ENCODE measurements at regions not wholly inside any gene's neighbourhood (a gene's known extent, or its start where the extent isn't known, plus 50 kb on each side); places are given as distances from the start of the nearest gene placed in this dataset.

DNA sequence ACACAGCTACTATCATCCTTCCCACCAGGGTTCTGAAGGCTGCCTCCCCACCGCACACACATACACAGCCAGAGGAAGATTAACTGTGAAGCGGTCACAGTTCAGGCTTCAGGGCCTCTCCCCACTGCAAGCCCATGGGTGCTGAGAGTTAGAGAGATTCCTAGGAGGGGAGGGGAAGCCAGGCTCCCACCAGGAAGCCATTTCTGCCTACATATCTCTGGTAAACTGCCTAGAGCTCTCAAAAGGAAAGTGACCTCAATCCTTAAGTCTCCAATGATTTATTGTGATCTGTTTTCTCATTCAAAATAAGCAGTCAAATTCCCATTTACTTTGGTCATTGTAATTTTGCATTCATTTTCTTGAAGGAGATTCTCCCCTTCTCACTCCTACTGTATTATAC lies 141.0 kb upstream of the BNIP2 start (continued):
- TF ChIP-seq, protein P1, sequence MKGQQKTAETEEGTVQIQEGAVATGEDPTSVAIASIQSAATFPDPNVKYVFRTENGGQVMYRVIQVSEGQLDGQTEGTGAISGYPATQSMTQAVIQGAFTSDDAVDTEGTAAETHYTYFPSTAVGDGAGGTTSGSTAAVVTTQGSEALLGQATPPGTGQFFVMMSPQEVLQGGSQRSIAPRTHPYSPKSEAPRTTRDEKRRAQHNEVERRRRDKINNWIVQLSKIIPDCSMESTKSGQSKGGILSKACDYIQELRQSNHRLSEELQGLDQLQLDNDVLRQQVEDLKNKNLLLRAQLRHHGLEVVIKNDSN (CRISPR knock-in tag; IDR thresholded peaks at IDR 0.05), result no peak
- TF ChIP-seq FOXP1 (CRISPR knock-in tag; IDR thresholded peaks at IDR 0.05; ENCODE audit: borderline replicate concordance) (no peak), TCF7 (CRISPR knock-in tag; IDR thresholded peaks at IDR 0.05; ENCODE audit: low read depth) (no peak), EMX1 (CRISPR knock-in tag; IDR thresholded peaks at IDR 0.05) (no peak), TP53 (CRISPR knock-in tag; IDR thresholded peaks at IDR 0.05) (no peak), NR1H2 (CRISPR knock-in tag; IDR thresholded peaks at IDR 0.05) (no peak)
- TF ChIP-seq, protein P2, sequence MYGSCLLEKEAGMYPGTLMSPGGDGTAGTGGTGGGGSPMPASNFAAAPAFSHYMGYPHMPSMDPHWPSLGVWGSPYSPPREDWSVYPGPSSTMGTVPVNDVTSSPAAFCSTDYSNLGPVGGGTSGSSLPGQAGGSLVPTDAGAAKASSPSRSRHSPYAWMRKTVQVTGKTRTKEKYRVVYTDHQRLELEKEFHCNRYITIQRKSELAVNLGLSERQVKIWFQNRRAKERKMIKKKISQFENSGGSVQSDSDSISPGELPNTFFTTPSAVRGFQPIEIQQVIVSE (CRISPR knock-in tag; IDR thresholded peaks at IDR 0.05; ENCODE audit: borderline replicate concordance), result no peak
- TF ChIP-seq, protein P3, sequence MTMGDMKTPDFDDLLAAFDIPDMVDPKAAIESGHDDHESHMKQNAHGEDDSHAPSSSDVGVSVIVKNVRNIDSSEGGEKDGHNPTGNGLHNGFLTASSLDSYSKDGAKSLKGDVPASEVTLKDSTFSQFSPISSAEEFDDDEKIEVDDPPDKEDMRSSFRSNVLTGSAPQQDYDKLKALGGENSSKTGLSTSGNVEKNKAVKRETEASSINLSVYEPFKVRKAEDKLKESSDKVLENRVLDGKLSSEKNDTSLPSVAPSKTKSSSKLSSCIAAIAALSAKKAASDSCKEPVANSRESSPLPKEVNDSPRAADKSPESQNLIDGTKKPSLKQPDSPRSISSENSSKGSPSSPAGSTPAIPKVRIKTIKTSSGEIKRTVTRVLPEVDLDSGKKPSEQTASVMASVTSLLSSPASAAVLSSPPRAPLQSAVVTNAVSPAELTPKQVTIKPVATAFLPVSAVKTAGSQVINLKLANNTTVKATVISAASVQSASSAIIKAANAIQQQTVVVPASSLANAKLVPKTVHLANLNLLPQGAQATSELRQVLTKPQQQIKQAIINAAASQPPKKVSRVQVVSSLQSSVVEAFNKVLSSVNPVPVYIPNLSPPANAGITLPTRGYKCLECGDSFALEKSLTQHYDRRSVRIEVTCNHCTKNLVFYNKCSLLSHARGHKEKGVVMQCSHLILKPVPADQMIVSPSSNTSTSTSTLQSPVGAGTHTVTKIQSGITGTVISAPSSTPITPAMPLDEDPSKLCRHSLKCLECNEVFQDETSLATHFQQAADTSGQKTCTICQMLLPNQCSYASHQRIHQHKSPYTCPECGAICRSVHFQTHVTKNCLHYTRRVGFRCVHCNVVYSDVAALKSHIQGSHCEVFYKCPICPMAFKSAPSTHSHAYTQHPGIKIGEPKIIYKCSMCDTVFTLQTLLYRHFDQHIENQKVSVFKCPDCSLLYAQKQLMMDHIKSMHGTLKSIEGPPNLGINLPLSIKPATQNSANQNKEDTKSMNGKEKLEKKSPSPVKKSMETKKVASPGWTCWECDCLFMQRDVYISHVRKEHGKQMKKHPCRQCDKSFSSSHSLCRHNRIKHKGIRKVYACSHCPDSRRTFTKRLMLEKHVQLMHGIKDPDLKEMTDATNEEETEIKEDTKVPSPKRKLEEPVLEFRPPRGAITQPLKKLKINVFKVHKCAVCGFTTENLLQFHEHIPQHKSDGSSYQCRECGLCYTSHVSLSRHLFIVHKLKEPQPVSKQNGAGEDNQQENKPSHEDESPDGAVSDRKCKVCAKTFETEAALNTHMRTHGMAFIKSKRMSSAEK (CRISPR knock-in tag; IDR thresholded peaks at IDR 0.05; ENCODE audit: borderline replicate concordance), result no peak

DNA sequence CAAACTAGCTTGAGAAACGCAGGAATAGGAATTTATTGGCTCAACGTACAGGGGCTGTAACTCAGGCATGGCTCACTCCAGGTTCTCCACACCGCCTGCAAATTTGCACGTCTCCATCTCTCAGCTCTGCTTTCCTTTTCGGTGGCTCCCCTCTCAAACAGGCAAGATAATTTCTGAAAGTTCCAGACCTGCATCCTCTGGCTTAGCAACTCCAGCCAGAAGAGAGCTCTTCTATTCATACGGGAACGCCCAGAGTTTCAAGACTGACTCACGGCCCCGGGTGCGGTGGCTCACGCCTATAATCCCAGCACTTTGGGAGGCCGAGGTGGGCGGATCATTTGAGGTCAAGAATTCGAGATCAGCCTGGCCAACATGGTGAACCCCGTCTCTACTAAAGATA lies 139.7 kb upstream of the BNIP2 start:
- no peak overlapping the region for H3K27ac Mint-ChIP-seq
- no peak for ATAC-seq
- H3K27me3 Mint-ChIP-seq (ENCODE audit: low read depth), result no peaks in the 10 kb centered on the region
- no peaks in the 10 kb centered on the region for H3K36me3 Mint-ChIP-seq
- CTCF ChIA-PET, result interaction anchor here (1.0 kb wide), 1 partner anchor 89 kb away, joined by 3 read pairs; no protein-coding TSS in a partner anchor
- DNase-seq (ENCODE audit: low spot score), result no peak
- H3K4me3 Mint-ChIP-seq, result no peak overlapping the region
- peaks cover 11% of the 10 kb centered on the region for H3K4me1 Mint-ChIP-seq
- H3K9me3 Mint-ChIP-seq, result peaks cover 7% of the 10 kb centered on the region
- POLR2A ChIA-PET, result no interaction called here
- TF ChIP-seq, protein P4, sequence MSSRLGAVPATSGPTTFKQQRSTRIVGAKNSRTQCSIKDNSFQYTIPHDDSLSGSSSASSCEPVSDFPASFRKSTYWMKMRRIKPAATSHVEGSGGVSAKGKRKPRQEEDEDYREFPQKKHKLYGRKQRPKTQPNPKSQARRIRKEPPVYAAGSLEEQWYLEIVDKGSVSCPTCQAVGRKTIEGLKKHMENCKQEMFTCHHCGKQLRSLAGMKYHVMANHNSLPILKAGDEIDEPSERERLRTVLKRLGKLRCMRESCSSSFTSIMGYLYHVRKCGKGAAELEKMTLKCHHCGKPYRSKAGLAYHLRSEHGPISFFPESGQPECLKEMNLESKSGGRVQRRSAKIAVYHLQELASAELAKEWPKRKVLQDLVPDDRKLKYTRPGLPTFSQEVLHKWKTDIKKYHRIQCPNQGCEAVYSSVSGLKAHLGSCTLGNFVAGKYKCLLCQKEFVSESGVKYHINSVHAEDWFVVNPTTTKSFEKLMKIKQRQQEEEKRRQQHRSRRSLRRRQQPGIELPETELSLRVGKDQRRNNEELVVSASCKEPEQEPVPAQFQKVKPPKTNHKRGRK (CRISPR knock-in tag; IDR thresholded peaks at IDR 0.05; ENCODE audit: borderline replicate concordance), result no peak
- no peak for TF ChIP-seq ZNF317 (CRISPR knock-in tag; IDR thresholded peaks at IDR 0.05; ENCODE audit: borderline replicate concordance, low read depth)
- TF ChIP-seq, protein P1 (CRISPR knock-in tag; IDR thresholded peaks at IDR 0.05), result no peak
- TF ChIP-seq, protein P5, sequence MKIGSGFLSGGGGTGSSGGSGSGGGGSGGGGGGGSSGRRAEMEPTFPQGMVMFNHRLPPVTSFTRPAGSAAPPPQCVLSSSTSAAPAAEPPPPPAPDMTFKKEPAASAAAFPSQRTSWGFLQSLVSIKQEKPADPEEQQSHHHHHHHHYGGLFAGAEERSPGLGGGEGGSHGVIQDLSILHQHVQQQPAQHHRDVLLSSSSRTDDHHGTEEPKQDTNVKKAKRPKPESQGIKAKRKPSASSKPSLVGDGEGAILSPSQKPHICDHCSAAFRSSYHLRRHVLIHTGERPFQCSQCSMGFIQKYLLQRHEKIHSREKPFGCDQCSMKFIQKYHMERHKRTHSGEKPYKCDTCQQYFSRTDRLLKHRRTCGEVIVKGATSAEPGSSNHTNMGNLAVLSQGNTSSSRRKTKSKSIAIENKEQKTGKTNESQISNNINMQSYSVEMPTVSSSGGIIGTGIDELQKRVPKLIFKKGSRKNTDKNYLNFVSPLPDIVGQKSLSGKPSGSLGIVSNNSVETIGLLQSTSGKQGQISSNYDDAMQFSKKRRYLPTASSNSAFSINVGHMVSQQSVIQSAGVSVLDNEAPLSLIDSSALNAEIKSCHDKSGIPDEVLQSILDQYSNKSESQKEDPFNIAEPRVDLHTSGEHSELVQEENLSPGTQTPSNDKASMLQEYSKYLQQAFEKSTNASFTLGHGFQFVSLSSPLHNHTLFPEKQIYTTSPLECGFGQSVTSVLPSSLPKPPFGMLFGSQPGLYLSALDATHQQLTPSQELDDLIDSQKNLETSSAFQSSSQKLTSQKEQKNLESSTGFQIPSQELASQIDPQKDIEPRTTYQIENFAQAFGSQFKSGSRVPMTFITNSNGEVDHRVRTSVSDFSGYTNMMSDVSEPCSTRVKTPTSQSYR (CRISPR knock-in tag; IDR thresholded peaks at IDR 0.05), result no peak
- TF ChIP-seq, protein P6, sequence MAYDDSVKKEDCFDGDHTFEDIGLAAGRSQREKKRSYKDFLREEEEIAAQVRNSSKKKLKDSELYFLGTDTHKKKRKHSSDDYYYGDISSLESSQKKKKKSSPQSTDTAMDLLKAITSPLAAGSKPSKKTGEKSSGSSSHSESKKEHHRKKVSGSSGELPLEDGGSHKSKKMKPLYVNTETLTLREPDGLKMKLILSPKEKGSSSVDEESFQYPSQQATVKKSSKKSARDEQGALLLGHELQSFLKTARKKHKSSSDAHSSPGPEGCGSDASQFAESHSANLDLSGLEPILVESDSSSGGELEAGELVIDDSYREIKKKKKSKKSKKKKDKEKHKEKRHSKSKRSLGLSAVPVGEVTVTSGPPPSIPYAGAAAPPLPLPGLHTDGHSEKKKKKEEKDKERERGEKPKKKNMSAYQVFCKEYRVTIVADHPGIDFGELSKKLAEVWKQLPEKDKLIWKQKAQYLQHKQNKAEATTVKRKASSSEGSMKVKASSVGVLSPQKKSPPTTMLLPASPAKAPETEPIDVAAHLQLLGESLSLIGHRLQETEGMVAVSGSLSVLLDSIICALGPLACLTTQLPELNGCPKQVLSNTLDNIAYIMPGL (CRISPR knock-in tag; IDR thresholded peaks at IDR 0.05), result no peak
- no peak for TF ChIP-seq NFATC4 (CRISPR knock-in tag; IDR thresholded peaks at IDR 0.05)
- TF ChIP-seq, protein P7, sequence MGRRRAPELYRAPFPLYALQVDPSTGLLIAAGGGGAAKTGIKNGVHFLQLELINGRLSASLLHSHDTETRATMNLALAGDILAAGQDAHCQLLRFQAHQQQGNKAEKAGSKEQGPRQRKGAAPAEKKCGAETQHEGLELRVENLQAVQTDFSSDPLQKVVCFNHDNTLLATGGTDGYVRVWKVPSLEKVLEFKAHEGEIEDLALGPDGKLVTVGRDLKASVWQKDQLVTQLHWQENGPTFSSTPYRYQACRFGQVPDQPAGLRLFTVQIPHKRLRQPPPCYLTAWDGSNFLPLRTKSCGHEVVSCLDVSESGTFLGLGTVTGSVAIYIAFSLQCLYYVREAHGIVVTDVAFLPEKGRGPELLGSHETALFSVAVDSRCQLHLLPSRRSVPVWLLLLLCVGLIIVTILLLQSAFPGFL (CRISPR knock-in tag; IDR thresholded peaks at IDR 0.05; ENCODE audit: borderline replicate concordance), result no peak
- TF ChIP-seq ZNF219 (CRISPR knock-in tag; IDR thresholded peaks at IDR 0.05; ENCODE audit: borderline replicate concordance), result no peak
- TF ChIP-seq, protein P8, sequence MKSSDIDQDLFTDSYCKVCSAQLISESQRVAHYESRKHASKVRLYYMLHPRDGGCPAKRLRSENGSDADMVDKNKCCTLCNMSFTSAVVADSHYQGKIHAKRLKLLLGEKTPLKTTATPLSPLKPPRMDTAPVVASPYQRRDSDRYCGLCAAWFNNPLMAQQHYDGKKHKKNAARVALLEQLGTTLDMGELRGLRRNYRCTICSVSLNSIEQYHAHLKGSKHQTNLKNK (CRISPR knock-in tag; IDR thresholded peaks at IDR 0.05), result no peak
- TF ChIP-seq ZNF263 (CRISPR knock-in tag; IDR thresholded peaks at IDR 0.05; ENCODE audit: low read depth), result no peak
- no peak for TF ChIP-seq RELA (CRISPR knock-in tag; IDR thresholded peaks at IDR 0.05; ENCODE audit: borderline replicate concordance)

All from WTC11 (cell line).